Left colon (tissue), 2 donors: ENCODE measurements at regions not wholly inside any gene's neighbourhood (a gene's known extent, or its start where the extent isn't known, plus 50 kb on each side); places are given as distances from the start of the nearest gene placed in this dataset.

Source experiments
- ATAC-seq: fragments of 200-7000 bp; cut with Tn5 transposase; one replicate; pipeline ENCODE4 v1.9.1; 2020; ENCODE audit warnings: mild to moderate bottlenecking, moderate library complexity
- DNase-seq, 2 donors: peaks; one replicate each; pipeline ENCODE4 v3.0.0-alpha.2; 2020
- intact Hi-C, 2 donors: fragments of 100-400 bp; cut with DNase I in 1 of 2; cut with micrococcal nuclease in 1 of 2; formaldehyde crosslinking; loops; one replicate each; pipeline versions ENCODE4 v1.11.2 to v1.14.0; 2022; cut with DNase I, micrococcal nuclease
- donor health status: DM: no; HTN: no; CAD: no.
- donor health status: DM: yes; HTN: yes; CAD: no.

DNA sequence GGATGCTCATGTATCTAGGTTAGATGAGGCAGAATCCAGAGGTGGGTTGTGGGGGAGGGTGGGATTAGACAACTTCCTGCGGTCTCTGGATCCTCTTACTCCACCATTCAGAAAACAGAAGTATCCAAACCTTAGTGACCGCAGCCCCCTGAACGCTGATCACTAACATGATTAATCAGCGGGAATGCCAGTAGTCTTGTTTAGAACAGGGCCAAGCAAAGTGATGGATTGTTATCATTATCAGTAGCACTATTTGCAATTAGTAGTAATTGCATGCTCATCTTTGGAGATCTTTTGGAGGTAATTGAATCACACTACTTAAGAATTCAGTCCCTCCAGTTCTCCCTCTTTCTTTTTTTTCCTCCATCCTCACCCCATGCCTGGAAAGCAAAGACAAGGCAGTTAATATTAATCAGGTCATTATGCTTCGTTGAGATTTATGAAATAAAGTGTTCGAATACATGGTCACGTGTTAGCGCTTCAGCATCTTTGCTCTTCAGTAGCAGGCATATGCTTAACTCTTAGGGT lies 182.8 kb upstream of the NTF3 start:
- no peak for ATAC-seq
- no peak for DNase-seq
- intact Hi-C loops, result no loop called here

DNA sequence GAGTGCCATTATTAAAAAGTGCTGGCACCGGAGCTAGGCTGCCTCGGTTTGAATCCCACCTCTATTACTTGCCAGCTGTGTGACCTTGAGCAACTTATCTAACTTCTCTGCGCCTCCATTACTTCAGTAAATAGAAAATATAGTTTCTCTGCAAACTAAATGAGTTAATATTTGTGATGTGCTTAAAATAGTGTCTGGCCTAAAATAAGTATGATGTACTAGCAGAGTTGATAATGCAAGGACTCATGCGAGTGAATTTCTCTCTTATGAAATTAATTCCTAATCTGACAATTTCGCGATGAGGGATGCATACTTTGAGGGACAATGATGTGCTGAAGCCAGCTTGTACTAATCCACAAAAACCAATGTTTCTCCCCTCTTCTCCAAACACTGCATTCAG lies 180.8 kb upstream of the NTF3 start:
- DNase-seq (no peak), ATAC-seq (no peak)
- intact Hi-C loops, result no loop called here

DNA sequence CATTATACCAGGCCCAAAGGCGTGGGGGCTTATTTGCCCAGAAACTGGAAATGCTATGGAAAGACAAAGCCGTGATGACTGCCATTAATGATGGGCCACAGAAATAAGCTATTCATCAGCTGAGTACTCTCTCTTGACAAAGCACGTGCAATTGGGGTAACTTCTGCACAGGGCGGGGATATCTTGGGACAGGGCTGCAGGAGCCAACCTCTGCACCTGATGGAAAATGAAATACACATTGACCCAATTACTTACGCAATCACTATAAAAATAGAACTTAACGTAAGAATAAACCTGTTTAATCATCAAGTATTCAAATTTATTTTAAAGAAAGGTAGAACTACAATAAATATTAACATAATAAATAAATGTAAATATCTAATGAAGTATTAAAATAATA lies 180.1 kb upstream of the NTF3 start:
- intact Hi-C loops, result no loop called here
- DNase-seq (no peak), ATAC-seq (no peak)

DNA sequence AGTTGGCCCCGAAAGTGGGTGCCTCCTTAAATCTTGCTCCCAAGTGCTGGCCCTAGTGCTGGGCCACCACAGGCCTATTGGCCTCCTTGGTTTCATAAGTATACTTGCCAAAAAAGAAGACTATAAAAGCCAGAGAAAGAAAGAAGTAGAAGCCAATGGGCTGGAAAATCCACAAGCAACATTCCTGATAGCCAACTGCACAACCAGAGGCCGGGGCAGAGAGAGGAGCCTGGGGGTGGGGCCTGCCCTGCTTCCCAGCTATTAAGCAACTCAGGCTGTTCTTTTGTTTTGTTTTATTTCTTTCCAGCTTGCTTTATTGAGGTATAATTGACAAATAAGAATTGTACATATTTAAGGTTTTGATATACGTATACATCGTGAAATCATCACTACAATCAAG lies 177.2 kb upstream of the NTF3 start:
- no peak for ATAC-seq

DNA sequence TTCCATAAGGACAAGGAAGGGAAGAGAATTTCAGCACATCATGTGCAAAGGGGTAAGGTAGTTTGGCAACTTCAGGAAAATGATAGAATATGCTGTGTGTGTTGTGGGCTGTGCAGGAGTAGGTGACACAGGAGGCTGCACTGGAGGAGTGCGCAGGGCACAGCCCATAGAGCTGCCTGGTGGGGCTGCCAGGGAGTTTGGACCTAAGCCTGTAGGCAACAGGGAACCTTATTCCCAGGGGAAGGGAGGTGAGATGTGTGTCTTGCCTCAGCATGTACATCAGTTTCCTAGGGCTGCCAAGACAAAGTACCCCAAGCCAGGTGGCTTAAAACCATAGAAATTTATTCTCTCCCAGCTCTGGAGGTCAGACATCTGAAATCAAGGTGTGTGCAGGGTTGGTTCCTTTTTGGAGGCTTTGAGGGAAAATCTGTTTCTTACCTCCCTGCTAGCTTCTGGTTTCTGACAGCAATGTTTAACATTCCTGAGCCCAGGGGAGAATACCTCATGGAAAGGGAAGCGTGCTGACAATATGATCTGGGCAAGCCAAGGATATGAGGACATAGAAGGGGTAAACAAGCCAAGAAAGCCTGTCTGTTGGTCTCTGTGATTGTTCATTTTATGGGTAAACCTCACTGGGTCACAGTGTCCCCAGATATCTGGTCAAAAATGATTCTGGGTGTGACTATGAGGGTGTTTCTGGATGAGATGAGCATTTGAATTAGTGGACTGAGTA lies 174.0 kb upstream of the NTF3 start:
- no peak for ATAC-seq
- intact Hi-C loops, result no loop called here

More for the DNA sequence above, 177.2 kb upstream of the NTF3 start:
- no peak for DNase-seq
- intact Hi-C loops, result no loop called here

DNA sequence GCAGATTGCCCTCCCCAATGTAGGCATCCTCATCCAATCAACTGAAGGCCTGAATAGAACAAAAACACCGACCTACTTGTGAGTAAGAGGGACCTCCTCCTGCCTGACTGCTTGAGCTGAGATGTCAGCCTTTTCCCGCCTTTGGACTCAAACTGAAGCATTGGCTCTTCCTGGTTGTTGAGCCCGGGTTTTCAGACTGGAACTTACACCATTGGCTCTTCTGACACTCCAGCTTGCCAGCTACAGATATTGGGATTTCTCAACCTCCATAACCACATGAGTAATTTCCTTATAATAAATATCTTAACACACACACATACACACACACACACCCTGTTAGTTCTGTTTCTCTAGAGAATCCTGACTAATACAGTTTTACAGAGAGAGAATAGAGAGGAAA lies 173.4 kb upstream of the NTF3 start:
- intact Hi-C loops, result no loop called here
- no peak for DNase-seq
- ATAC-seq, result no peak

More for the DNA sequence above, 174.0 kb upstream of the NTF3 start:
- DNase-seq, result no peak

DNA sequence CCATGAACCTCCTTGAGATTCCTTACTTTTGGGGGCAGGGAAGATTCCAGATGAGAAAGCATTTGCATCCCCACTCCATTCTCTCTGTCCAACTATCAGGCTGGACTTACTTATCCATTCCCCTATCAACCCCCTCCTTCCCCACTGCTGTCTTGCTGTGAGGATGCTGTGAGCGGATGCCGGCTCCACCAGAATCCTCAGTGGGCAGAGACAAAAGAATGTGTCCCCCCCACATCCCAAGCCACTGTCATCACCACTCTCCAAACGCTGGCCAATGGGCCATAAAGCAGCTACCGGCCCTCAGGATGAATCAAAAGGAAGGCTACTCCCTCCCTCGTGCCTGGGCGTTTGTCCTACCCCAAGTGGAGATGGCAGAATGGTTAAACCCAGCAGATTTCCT lies 173.0 kb upstream of the NTF3 start:
- intact Hi-C loops, result no loop called here
- no peak for ATAC-seq
- DNase-seq, result no peak

DNA sequence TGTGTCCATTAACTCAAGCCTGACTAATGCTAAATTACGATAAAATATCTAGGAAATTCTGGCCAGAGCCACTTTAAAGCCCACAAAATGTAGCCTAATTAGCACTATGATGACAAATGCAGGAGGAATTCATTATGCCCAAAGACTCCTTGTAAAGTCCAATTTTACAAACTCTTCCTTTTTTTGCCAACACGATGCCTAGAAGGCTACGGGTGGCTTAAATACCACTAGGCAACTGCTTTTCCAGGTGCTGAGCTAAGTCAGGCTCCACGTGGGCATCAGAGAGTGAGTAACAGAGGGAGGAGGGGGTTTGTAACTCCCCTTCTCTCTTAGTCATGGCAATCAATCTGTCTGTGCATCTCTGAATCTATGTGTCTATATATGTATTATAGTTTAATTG lies 172.4 kb upstream of the NTF3 start:
- ATAC-seq (no peak), DNase-seq (no peak)
- intact Hi-C loops, result no loop called here

DNA sequence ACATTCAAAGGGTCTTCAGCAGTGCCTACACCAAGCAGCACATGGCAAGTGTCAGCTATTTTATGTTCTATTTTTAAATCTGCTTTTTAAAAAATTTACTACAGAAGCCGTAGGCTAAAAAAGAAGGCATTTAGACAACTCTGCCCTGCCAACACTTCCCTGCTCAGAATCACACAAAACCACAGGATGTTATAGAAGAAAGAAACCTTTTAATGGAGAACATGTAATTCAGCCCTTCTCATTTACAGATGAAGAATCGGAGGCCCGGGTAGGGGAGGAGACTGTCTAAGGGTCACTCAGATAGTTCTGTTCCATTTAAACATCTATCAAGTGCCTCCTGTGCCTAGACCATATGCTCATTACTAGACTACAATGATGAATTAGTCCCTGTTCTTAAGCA lies 171.8 kb upstream of the NTF3 start:
- intact Hi-C loops, result no loop called here

DNA sequence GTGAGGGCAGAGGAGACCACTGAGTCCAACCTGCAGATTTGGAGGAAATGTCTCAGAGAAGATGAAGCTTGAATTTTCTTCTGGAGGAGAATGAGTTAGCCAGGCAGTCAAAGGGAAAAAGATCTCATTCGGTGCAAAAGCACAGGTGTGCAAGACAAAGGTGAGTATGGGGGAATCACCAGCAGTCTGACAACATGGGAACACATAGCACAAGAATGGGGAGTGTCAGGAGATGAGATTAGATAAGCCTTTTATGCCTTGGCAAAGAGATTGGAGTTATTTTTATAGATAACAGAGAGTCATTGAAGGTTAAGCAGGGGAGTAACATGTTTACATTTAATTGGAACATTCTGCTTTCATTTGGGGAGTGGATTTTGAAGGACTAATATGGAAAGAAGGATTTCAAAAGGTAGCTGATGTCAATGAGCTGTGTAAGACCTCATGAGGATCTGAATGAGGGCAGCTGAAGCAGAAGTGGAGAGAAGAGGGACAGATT lies 171.3 kb upstream of the NTF3 start:
- intact Hi-C loops, result no loop called here
- DNase-seq, result peak in 1 of 2 donors; percentile 34
- peak; percentile 96 for ATAC-seq

More for the DNA sequence above, 171.8 kb upstream of the NTF3 start:
- no peak for ATAC-seq
- no peak for DNase-seq

DNA sequence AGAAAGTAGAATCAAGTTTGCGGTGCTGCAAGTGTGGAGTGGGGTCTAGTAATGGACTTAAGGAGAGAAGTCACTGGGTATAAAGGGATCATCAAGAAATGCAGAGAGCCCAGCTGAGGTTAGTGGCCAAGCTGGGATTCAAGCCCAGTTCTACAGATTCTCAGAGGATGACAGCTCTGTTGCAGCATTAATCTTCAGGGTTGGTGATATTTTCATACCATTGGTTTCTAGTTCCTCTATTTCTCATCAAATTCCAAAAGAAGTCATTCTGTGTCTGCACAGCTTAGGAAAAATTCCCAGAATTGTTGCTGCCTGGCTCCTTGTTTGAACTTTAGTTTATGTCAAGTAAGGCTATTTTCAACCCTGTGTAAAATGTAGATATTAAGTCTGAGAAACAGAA lies 169.5 kb upstream of the NTF3 start:
- no peak for ATAC-seq
- intact Hi-C loops, result no loop called here
- no peak for DNase-seq

DNA sequence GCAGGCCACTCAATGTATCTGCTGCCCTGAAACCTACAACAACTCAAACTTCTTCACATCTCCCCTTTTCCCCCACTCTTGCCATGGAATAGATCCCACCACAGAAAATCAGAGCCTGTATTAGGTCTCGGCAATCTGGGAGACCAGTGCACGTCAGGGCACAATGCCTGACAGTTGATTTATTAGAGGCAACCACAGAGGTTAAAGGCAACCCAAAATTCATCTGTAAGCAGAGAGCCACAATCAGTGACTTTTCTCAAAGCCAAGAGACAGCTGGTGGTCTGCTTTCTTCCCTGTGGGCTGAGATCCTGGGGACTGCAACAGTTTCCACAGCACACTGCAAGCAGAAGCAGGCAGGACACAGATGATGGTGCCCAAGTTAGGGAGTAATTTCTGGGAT lies 169.0 kb upstream of the NTF3 start:
- intact Hi-C loops, result no loop called here
- DNase-seq, result no peak
- no peak for ATAC-seq

DNA sequence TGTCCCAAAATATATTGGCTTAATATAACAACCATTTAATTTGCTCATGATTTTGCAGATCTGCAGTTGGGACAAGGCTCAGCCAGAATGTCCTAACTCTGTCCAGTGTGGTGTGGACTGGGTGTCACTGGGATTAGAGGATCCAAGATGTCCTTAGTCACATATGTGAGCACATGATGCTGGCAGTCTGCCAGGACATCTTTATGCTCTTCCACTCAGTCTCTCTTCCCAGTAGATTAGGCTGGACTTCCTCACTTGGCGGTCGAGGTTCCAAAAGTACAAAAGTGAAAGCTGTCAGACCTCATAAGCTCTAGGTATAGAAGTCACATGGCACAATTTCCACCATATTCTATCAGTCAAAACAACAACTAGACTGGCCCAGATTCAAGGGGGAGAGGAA lies 167.9 kb upstream of the NTF3 start:
- DNase-seq, result peak in 1 of 2 donors; percentile 18
- intact Hi-C loops, result no loop called here
- ATAC-seq, result no peak

DNA sequence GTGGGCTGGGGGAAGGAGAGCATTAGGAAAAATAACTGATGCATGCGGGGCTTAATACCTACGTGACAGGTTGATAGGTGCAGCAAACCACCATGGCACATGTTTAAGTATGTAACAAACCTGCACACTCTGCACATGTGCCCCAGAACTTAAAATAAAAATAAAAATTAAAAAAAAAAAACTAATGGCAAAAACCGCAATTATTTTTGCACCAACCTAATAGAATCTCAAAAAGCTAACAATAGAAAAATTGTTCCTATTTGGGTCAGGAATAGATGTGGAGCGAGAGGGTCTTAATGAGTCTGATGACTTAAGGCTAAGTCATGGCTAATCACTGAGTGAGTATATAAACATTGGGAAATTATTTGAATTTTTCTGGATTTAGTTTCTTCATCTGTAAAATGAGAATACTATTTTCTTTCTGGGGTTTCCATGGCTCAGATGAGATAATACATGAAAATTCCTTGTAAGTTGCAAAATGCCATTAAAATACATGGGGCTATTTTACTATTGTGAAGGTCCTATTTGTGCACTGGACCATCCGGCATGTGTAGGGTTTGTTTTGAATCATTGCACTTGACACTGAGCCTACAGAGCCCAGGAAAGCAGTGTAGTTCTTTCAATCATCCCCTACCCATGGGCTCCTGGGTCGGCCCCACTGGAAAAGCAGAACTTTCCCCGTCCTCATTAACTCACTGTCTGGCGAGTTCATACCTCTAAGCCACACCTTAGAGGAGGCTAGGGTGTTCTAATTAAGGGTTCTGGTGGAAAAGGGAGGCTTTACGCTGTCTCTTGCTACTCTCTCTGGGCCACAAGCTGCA lies 164.1 kb upstream of the NTF3 start:
- no peak for ATAC-seq
- intact Hi-C loops, result no loop called here

DNA sequence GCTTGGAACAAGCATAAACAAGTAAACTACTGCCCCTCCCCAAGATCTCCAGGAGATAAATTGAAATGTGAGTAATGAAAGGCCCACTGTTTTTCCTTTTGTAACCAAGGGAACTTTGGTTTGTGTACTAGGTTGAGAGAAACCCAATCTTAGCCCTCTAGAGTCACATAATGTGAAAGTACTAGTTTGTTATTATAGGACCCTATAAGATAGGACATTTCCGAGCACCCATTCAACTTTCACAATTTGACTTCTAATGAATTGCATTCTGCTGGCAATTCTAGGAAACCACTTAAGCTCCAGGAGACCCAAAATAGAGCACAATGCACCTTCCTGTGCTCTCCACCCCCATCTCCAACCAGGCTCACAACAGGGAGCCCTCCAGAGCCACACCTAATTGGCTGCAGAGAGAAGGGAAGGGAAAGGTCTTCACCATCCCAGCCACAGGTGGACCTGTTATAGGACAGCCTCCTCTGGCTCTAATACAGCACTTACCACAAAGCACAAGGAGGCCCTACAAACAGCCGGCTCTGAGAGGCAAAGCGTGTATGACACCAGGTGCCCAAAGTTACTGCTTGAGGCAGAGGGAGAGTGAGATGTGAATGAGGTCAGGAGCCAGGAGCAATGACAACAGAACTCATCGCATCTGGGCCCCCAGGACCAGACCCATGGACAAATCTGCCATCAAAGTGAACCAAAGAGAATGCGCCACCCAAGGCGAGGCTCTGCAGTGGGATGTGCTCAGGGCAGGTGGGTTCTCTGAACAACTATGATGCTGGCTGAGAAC lies 163.3 kb upstream of the NTF3 start:
- ATAC-seq, result no peak
- intact Hi-C loops, result no loop called here
- DNase-seq, result no peak

More for the DNA sequence above, 164.1 kb upstream of the NTF3 start:
- no peak for DNase-seq

DNA sequence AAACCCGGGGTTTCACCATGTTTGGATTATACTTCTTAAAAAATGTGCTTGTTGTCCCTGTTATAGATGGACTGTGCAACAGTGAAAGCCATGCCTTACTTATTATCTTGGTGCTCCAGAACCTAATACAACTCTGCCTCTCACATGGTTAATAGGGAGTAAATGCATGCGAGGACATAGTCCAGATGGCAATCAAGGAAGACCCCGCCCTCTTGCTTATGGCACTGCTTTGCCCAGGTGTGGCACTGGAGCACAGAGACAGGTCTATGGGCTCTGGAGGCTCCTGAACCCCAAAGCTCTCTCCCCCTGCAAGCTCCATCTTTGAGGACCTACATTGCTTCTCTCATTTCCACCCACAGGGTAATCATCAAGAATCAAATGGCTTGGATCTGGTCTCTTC lies 162.1 kb upstream of the NTF3 start:
- peak in 1 of 2 donors; percentile 14 for DNase-seq
- intact Hi-C loops, result no loop called here

DNA sequence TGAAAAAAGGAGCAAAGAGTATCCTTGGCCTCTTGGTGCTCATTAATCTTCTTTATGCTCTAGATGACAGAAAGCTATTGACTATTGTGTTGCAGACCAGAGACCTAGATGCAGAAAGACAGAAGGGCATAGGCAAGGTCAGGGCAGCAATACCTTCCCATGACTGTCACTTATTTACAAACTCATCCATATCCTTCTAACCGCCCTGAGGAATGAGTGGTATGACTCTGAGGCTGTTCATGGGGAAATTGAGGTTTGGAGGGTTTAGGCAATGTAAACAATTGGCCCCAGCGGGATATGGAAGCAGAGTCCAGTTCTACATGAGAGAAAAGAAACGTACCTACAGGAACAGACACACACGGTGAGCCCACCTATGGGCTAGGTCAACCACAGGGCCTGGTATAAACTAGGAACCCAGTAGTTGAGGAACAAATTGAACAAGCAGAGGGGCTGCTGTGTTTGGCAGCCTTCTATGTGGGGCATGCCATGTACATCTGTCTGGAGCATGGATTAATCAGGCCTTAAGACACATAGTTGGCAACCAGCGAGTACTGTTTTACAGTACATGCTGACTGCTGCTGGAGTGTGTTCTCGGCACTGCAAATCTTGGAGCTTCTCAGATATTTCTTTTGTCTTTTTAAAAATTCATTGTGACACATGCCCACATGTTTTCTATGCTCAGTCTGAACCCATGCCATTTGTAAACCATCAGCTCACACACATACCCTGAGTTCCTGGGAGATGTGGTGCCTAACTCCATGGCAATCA lies 159.7 kb upstream of the NTF3 start:
- DNase-seq (no peak), ATAC-seq (no peak)
- intact Hi-C loops, result no loop called here

More for the DNA sequence above, 162.1 kb upstream of the NTF3 start:
- peak; percentile 84 for ATAC-seq

DNA sequence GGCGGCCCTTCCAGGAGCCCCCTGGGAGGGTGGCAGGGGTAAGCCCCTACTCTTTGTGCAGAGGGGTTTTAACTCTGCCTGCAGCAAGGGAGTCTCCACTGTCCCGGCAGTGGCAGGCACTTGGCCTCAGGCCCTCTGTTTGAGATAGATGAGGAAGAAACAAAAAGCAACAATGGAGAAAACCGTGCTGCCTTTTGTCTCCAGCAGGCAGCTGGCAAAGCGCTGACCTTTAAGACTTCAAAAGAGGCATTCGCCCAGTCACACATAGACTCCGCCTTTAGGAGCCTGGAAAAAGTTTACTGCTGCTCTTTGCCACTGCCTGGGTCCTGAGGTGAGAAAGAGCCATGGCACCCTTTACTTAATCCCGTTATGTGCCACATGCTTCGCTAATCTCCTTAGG lies 158.2 kb upstream of the NTF3 start:
- intact Hi-C loops, result no loop called here
- peak; percentile 51 for ATAC-seq

More for the DNA sequence above, 158.2 kb upstream of the NTF3 start:
- no peak for DNase-seq
